Activated CD8-positive, alpha-beta memory T cell treated with anti-CD3 and anti-CD28 coated beads, Interleukin-2, amount 10 ng/mL, durations not matched to agents 7 days and 5 days (primary cell): ENCODE measurements at regions not wholly inside any gene's neighbourhood (a gene's known extent, or its start where the extent isn't known, plus 50 kb on each side); places are given as distances from the start of the nearest gene placed in this dataset.

Source experiments
- ATAC-seq: fragments of 150-1000 bp; cut with Tn5 transposase; one replicate; pipeline ENCODE4 v1.10.0; 2021; ENCODE audit warnings: moderate library complexity
- CTCF ChIA-PET: fragments of 350-600 bp; sonication (Branson Sonifier 250); formaldehyde crosslinking; loops from one replicate; lab custom pipeline; 2021; ENCODE audit warnings: antibody characterized with exemption; lab: Charles Lee
- DNase-seq: peaks from one replicate; pipeline ENCODE4 v3.0.0-alpha.2; 2020
- H3K27ac Mint-ChIP-seq: one replicate; pipeline ENCODE4 v1.8.0; 2021; ENCODE audit warnings: mild to moderate bottlenecking, mixed read lengths
- H3K27me3 Mint-ChIP-seq: one replicate; pipeline ENCODE4 v1.8.0; 2021; ENCODE audit warnings: mixed read lengths
- H3K36me3 Mint-ChIP-seq: one replicate; pipeline ENCODE4 v1.8.0; 2021; ENCODE audit warnings: mild to moderate bottlenecking, mixed read lengths
- H3K4me1 Mint-ChIP-seq: one replicate; pipeline ENCODE4 v1.8.0; 2021; ENCODE audit warnings: mixed read lengths
- H3K4me3 Mint-ChIP-seq: one replicate; pipeline ENCODE4 v1.8.0; 2021; ENCODE audit warnings: mild to moderate bottlenecking, moderate library complexity, mixed read lengths
- H3K9me3 Mint-ChIP-seq: one replicate; pipeline ENCODE4 v1.8.0; 2022; ENCODE audit warnings: low read depth, mixed read lengths

DNA sequence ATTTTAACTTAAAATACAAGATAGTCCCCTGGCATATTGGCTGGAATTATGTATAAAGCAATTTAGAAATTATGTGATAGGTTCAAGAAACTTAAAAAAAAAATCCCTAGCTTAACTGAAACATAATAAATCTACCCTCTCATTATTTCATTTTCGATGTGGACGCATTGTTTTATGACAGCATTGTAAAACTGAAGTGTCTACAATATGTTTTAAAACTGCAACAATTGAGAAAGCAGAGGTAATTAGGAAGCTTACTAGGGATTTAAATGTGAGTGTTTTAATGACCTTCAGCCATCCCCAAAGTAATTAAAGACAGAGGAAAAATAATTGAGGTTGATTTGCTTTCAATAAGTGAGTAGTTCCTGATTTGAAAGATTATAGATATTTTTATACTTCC lies 776.0 kb downstream of the TBC1D32 start:
- H3K9me3 Mint-ChIP-seq: no peaks in the 10 kb centered on the region
- CTCF ChIA-PET: no interaction called here
- H3K4me3 Mint-ChIP-seq: no peak overlapping the region
- ATAC-seq (no peak), DNase-seq (no peak)
- no peaks in the 10 kb centered on the region for H3K4me1 Mint-ChIP-seq
- no peak overlapping the region for H3K27ac Mint-ChIP-seq
- H3K36me3 Mint-ChIP-seq: no peaks in the 10 kb centered on the region
- no peaks in the 10 kb centered on the region for H3K27me3 Mint-ChIP-seq

DNA sequence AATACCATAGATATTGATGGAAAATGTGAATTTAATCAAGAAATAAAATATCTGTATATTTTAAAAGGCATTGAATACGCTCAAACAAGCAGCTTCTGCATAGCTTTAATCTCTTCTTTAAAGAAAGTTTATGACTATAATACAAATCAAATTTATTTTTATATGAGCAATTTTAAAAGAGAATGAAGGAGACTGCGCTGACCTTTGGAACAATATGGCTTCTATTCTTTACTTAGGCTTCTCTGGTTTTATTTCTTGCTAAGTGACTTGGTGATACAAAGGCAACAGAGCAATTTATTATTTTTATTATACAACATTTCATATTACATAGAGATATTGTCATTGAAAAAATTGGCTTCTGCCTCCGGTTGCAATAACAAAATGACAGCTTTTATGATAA lies 776.7 kb downstream of the TBC1D32 start:
- no peaks in the 10 kb centered on the region for H3K27me3 Mint-ChIP-seq
- ATAC-seq (no peak), DNase-seq (no peak)
- H3K4me3 Mint-ChIP-seq: no peak overlapping the region
- no peaks in the 10 kb centered on the region for H3K9me3 Mint-ChIP-seq
- no peaks in the 10 kb centered on the region for H3K36me3 Mint-ChIP-seq
- no peaks in the 10 kb centered on the region for H3K4me1 Mint-ChIP-seq
- CTCF ChIA-PET: no interaction called here
- no peak overlapping the region for H3K27ac Mint-ChIP-seq

DNA sequence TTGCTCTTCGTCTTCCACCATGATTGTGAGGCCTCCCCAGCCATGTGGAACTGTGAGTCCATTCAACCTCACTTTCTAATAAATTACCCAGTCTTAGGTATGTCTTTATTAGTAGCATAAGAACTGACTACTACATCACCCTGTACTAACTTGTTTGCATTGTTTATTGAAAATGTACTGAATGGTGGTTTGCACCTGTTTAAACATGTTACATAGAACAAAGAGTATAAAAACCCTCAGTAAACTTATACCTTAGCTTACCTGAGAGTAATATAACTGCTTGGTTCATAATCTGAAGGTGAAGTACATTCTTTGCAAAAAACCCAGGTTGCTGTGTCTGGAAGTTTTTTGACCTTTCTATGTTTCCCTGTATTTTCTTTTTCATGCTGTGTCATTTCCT lies 777.8 kb downstream of the TBC1D32 start:
- CTCF ChIA-PET: no interaction called here
- H3K4me1 Mint-ChIP-seq: no peaks in the 10 kb centered on the region
- no peak overlapping the region for H3K27ac Mint-ChIP-seq
- DNase-seq (no peak), ATAC-seq (no peak)
- no peaks in the 10 kb centered on the region for H3K27me3 Mint-ChIP-seq
- H3K9me3 Mint-ChIP-seq: no peaks in the 10 kb centered on the region
- no peak overlapping the region for H3K4me3 Mint-ChIP-seq
- H3K36me3 Mint-ChIP-seq: no peaks in the 10 kb centered on the region

DNA sequence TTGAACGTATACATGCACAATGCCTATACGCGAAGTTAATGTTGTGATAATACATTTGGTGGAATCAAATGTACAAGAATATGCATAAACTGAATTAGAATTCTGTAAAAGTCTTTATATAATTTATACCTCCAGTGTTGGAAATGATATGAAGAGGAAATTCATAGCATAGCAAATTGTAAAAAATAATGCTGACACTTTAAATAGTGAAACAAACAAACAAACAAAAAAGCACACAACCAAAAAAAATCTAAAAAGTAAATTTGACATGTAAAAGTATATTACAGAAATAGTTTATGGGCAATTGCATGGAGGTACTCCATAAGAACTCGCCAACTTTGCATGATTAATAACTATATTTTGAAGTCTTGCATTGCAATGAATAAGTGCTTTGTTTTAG lies 780.9 kb downstream of the TBC1D32 start:
- H3K9me3 Mint-ChIP-seq: no peaks in the 10 kb centered on the region
- ATAC-seq: no peak
- no peak overlapping the region for H3K27ac Mint-ChIP-seq
- DNase-seq: no peak
- CTCF ChIA-PET: no interaction called here
- no peak overlapping the region for H3K4me3 Mint-ChIP-seq
- H3K36me3 Mint-ChIP-seq: no peaks in the 10 kb centered on the region
- H3K4me1 Mint-ChIP-seq: no peaks in the 10 kb centered on the region
- no peaks in the 10 kb centered on the region for H3K27me3 Mint-ChIP-seq

DNA sequence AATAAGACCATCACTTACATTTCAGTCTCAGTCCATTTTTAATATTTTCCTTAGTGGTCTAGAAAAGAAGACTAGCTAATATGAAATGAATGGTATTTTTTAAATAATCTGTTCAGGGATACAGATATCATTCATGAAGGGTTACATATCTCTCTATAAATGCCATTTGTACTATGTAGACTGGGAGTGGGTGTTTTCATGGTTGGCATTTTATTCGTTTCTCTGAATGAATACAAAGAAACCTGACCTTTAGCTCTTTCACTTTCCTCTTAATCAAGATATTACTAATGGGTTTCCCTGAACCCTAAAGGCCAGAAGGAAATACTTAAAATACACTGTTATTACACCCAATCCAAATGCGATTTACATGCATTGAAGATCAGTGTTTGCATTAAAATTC lies 788.9 kb downstream of the TBC1D32 start:
- Mint-ChIP-seq H3K4me3 (no peak overlapping the region), H3K4me1 (no peaks in the 10 kb centered on the region), H3K9me3 (no peaks in the 10 kb centered on the region), H3K27ac (no peak overlapping the region), H3K36me3 (no peaks in the 10 kb centered on the region), H3K27me3 (no peaks in the 10 kb centered on the region)
- ATAC-seq (no peak), DNase-seq (no peak)
- CTCF ChIA-PET: no interaction called here

DNA sequence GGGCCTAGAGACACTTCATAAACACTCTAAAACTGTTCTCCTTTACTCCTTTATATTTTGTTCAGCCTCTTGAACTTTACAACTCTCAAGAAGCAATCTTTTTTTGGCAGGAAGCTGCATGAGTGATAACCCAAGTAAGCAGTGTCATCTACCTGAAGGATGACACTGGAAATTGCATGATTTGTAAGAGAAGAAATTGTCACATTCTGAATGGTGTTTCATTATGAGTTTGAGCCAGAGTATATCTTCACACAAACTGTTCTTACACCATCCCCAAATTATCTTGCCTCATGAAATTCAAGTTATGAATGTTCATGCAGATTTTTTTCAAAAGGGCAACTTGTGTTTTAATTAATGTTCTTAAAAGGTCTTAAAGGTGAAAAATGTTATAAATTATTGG lies 799.3 kb downstream of the TBC1D32 start:
- Mint-ChIP-seq H3K4me1 (peaks cover 2% of the 10 kb centered on the region), H3K4me3 (no peak overlapping the region), H3K36me3 (no peaks in the 10 kb centered on the region), H3K9me3 (peaks cover 4% of the 10 kb centered on the region), H3K27me3 (no peaks in the 10 kb centered on the region), H3K27ac (no peak overlapping the region)
- no peak for DNase-seq
- CTCF ChIA-PET: no interaction called here
- no peak for ATAC-seq

DNA sequence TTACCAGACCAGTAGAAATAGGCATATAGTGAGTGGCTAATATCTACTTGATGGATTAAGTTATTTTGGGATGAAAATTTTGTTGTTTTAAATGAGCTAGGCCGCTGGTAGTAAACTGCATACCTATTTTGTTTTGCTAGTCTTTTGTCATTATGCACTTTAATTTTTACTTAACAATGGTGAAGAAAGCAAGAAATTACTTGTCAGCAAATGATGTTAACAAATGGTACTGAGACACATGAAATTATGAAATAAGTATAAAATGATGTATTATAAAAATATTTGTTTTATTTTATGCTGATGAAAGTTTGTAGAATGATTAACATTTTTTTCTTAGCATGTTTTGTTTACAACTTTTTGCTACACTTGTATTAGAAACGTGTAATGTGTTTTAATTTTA lies 807.7 kb downstream of the TBC1D32 start:
- ATAC-seq (no peak), DNase-seq (no peak)
- Mint-ChIP-seq H3K36me3 (no peaks in the 10 kb centered on the region), H3K9me3 (no peaks in the 10 kb centered on the region), H3K27ac (no peak overlapping the region), H3K4me3 (no peak overlapping the region), H3K27me3 (no peaks in the 10 kb centered on the region), H3K4me1 (no peaks in the 10 kb centered on the region)
- CTCF ChIA-PET: no interaction called here

DNA sequence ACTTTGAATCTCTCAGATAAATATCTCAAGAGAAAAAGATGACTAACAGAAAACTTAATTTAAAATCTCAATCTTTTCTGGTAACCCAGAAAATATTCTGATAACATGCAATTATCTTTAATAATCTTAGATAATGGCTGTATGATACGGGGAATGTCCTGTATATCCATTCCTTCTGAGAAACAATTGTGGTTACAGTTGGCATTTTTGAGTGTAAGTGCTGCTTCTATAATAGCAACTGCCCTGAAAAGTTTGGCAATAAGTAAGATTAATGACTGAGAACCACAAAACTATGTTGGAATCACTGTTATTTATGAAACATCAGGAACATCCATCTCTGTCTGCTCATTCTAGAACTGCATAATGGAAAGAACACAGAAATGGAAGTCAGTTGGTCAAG lies 819.7 kb downstream of the TBC1D32 start:
- ATAC-seq (no peak), DNase-seq (no peak)
- CTCF ChIA-PET: no interaction called here
- Mint-ChIP-seq H3K4me1 (no peaks in the 10 kb centered on the region), H3K27ac (no peak overlapping the region), H3K27me3 (no peaks in the 10 kb centered on the region), H3K36me3 (no peaks in the 10 kb centered on the region), H3K9me3 (peaks cover 1% of the 10 kb centered on the region), H3K4me3 (no peak overlapping the region)

DNA sequence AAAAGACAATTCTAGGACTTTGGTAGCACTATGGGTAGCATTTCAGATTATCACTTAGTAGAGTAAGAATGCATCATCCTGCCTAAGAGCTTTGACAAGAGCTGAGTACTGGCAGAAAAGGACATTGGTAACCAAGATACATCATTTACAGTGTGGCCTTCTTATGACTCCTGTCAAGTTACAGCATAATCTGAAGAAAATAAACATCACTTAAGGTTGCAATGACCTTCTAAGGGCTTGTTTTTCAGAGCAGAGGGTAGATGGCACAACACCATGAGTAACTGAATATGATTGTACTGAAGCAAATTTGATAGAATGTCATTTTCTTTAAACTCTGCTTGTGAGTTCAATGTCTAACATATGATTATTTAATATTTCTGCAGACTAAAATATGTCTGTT lies 822.6 kb downstream of the TBC1D32 start:
- Mint-ChIP-seq H3K9me3 (peaks cover 6% of the 10 kb centered on the region), H3K36me3 (no peaks in the 10 kb centered on the region), H3K27ac (no peak overlapping the region), H3K27me3 (no peaks in the 10 kb centered on the region), H3K4me1 (no peaks in the 10 kb centered on the region), H3K4me3 (no peak overlapping the region)
- DNase-seq (no peak), ATAC-seq (no peak)
- CTCF ChIA-PET: no interaction called here

DNA sequence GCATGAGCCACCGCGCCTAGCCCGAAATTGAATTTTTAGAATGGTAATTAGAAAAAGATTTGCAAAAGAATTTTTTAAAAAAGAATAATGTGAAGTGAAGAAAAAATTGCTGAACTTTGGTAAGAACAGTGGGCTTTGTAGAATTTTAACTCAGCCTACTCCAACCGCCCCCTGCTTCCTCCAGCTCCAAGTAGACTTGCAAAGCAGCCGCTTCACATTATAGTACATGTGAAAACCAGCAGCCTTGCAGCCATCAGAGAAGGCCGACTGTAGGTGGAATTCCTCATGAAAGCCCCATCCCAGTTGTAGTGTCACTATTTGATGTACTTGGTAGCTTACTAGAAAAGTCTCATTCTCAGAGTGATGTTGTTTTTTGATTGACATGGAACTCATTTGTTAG lies 835.6 kb downstream of the TBC1D32 start:
- no peaks in the 10 kb centered on the region for H3K36me3 Mint-ChIP-seq
- CTCF ChIA-PET: no interaction called here
- no peaks in the 10 kb centered on the region for H3K9me3 Mint-ChIP-seq
- no peaks in the 10 kb centered on the region for H3K27me3 Mint-ChIP-seq
- no peak overlapping the region for H3K27ac Mint-ChIP-seq
- no peaks in the 10 kb centered on the region for H3K4me1 Mint-ChIP-seq
- no peak overlapping the region for H3K4me3 Mint-ChIP-seq
- no peak for DNase-seq
- ATAC-seq: no peak

DNA sequence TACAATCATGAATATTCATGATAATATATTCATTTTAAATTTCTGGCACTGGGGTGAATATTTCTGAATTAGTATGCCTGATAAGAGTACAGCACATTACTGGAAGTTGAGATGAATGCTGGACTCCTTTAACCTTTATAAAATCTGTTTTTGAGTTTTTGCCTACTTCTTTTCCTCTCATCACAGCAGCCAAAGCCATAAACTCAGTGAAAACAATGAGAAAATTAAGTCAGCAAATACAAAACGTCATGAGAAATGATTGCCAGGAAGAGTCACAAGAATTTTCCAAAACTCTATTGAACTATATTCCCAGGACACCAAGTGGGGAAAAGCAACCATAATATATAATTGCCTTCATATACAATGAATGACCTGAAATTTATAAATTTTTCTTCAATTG lies 837.6 kb downstream of the TBC1D32 start:
- CTCF ChIA-PET: no interaction called here

DNA sequence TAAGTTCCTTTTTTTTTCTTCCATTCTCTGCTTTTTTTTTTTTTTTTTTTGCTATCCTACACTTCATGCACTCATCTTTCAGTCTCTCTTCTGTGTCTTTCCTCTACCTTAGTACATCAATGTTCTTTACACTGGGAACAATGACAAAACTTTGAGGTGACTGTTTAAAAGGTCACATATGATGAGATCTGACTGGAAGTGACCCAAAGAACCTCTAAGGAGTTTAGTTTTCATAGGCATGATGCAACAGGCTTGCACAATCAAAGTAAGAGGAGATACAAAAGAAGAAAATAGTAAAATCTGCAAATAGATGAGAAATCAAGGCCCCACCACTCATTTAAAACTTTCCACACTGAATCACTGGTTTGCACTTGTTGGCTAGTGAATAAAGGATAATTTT lies 840.8 kb downstream of the TBC1D32 start:
- H3K4me1 Mint-ChIP-seq: no peaks in the 10 kb centered on the region
- H3K36me3 Mint-ChIP-seq: no peaks in the 10 kb centered on the region
- no peak overlapping the region for H3K27ac Mint-ChIP-seq
- DNase-seq (no peak), ATAC-seq (no peak)
- H3K27me3 Mint-ChIP-seq: no peaks in the 10 kb centered on the region
- no peak overlapping the region for H3K4me3 Mint-ChIP-seq
- CTCF ChIA-PET: no interaction called here
- H3K9me3 Mint-ChIP-seq: peaks cover 3% of the 10 kb centered on the region

More for the DNA sequence above, 837.6 kb downstream of the TBC1D32 start:
- no peaks in the 10 kb centered on the region for H3K36me3 Mint-ChIP-seq
- ATAC-seq (no peak), DNase-seq (no peak)
- no peak overlapping the region for H3K4me3 Mint-ChIP-seq
- no peaks in the 10 kb centered on the region for H3K4me1 Mint-ChIP-seq
- H3K27ac Mint-ChIP-seq: no peak overlapping the region
- no peaks in the 10 kb centered on the region for H3K27me3 Mint-ChIP-seq
- H3K9me3 Mint-ChIP-seq: peaks cover 3% of the 10 kb centered on the region

DNA sequence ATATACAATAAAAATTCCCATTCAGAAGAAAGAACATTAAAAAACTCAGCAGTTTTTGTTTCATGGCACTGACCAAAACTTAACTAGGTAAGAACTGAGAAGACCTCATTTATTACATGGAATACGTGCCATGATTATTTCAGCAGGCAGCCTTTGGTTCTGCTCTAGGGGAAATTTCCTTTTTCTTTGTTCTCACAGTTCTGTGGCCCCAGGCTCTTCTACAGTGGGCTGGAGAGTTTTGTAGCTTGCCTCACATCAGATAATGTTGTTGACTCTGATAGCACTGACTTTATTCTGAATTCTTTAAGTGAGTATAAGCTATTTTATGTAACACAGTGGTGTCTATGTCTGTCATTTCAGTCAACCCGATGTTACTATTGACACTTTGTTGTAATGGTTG lies 844.3 kb downstream of the TBC1D32 start:
- Mint-ChIP-seq H3K4me3 (no peak overlapping the region), H3K27ac (no peak overlapping the region), H3K9me3 (peaks cover 4% of the 10 kb centered on the region), H3K4me1 (no peaks in the 10 kb centered on the region), H3K36me3 (no peaks in the 10 kb centered on the region), H3K27me3 (no peaks in the 10 kb centered on the region)
- CTCF ChIA-PET: no interaction called here
- DNase-seq: no peak
- no peak for ATAC-seq

DNA sequence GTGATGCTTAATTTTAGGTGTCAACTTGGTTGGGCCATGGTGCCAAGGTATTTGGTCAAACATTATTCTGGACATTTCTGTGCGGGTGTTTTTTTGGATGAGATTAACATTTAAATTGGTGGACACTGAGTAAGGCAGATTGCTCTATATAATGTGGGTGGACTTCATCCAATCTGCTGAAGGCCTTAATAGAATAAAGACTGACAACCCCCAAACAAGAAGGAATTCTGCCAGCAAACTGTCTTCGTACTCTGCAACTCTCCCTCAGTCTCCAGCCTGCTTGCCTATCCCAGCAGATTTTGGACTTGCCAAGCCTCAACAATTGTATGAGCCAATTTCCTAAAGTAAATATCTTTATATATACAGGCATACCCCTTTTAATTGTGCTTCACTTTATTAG lies 850.1 kb downstream of the TBC1D32 start:
- DNase-seq (no peak), ATAC-seq (no peak)
- H3K4me1 Mint-ChIP-seq: no peaks in the 10 kb centered on the region
- H3K36me3 Mint-ChIP-seq: no peaks in the 10 kb centered on the region
- CTCF ChIA-PET: no interaction called here
- no peaks in the 10 kb centered on the region for H3K27me3 Mint-ChIP-seq
- H3K4me3 Mint-ChIP-seq: no peak overlapping the region
- peaks cover 4% of the 10 kb centered on the region for H3K9me3 Mint-ChIP-seq
- no peak overlapping the region for H3K27ac Mint-ChIP-seq

DNA sequence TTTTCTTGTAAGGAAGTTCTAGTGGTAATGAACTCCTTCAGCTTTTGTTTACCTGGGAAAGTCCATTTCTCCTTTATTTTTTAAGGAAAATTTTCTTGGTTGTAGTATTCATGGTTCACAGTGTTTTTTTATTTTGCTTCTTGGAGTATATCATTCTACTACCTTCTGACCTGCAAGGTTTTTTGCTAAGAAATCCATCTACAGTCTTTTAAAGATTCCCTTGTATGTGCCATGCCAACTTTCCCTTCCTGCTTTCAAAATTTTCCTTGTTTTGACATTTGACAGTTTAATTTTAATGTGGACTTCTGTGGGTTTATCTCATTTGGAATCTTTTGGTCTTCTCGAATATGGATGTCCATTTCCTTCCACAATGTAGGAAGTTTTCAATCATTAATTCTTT lies 855.6 kb downstream of the TBC1D32 start:
- no peak overlapping the region for H3K4me3 Mint-ChIP-seq
- CTCF ChIA-PET: no interaction called here
- no peaks in the 10 kb centered on the region for H3K27me3 Mint-ChIP-seq
- H3K36me3 Mint-ChIP-seq: no peaks in the 10 kb centered on the region
- H3K27ac Mint-ChIP-seq: no peak overlapping the region
- H3K4me1 Mint-ChIP-seq: no peaks in the 10 kb centered on the region
- H3K9me3 Mint-ChIP-seq: peaks cover 12% of the 10 kb centered on the region
- DNase-seq: no peak
- no peak for ATAC-seq
